ENCODE measurements at regions not wholly inside any gene's neighbourhood (a gene's known extent, or its start where the extent isn't known, plus 50 kb on each side); places are given as distances from the start of the nearest gene placed in this dataset.

- no peak overlapping the region for H2AFZ ChIP-seq (ENCODE audit: low read depth, low read length)
- BruUV-seq (replicated peaks): no TSS peak
- TF ChIP-seq CTCF (IDR thresholded peaks at IDR 0.05; ENCODE audit: extremely low read depth in 1 of 2, insufficient read depth in 1 of 2, low read depth in 1 of 2, low read length in 2 of 2): no peak
- no peak overlapping the region for H3K4me3 ChIP-seq (replicated peaks in 1 of 3; ENCODE audit: insufficient read depth in 1 of 3, low read depth in 1 of 3, low read length in 3 of 3)
- FAIRE-seq: no peak
- H3K9ac ChIP-seq (replicated peaks; ENCODE audit: extremely low read depth, insufficient read depth, low read length): no peak overlapping the region
- ChIA-PET POLR2A (no interaction called here), CTCF (no interaction called here)
- H3K4me2 ChIP-seq (ENCODE audit: insufficient read depth, low read length): no peak overlapping the region
- H3K36me3 ChIP-seq (ENCODE audit: control insufficient read depth in 2 of 2, extremely low read depth in 1 of 2, insufficient read depth in 2 of 2, low read length in 2 of 2): no peaks in the 10 kb centered on the region
- H3K9me3 ChIP-seq (replicated peaks; ENCODE audit: control insufficient read depth, insufficient read depth, low read length): no peaks in the 10 kb centered on the region
- H3K27me3 ChIP-seq (ENCODE audit: control insufficient read depth in 2 of 2, insufficient read depth in 2 of 2, low read length in 2 of 2): no peaks in the 10 kb centered on the region
- no peaks in the 10 kb centered on the region for H3K4me1 ChIP-seq (ENCODE audit: control insufficient read depth, extremely low read depth, insufficient read depth, low read length)
- no peak for DNase-seq (ENCODE audit: low read depth, low spot score)
- no peaks in the 10 kb centered on the region for H3K79me2 ChIP-seq (ENCODE audit: control insufficient read depth, insufficient read depth, low read length)
- intact Hi-C loops (cut with micrococcal nuclease) (no loop called here), dilution Hi-C loops (cut with MboI; ENCODE audit: extremely low pct_ligation_motif_present, low sequenced_read_pairs) (no loop called here)
- no peaks in the 10 kb centered on the region for H4K20me1 ChIP-seq (replicated peaks; ENCODE audit: control insufficient read depth, extremely low read depth, insufficient read depth, low read length)
- H3K27ac ChIP-seq (ENCODE audit: insufficient read depth, low read depth, low read length): no peak overlapping the region
- H3K9me1 ChIP-seq (replicated peaks; ENCODE audit: control insufficient read depth, extremely low read depth, insufficient read depth, low read length): no peaks in the 10 kb centered on the region
Measured at GRCh38 chr16:22743401-22743800, 70.6 kb upstream of the HS3ST2 start.

- POLR2A ChIA-PET: no interaction called here
- BruUV-seq (replicated peaks): no TSS peak
- dilution Hi-C loops (cut with MboI; ENCODE audit: extremely low pct_ligation_motif_present, low sequenced_read_pairs): no loop called here
- H3K9me3 ChIP-seq (replicated peaks; ENCODE audit: control insufficient read depth, insufficient read depth, low read length): no peaks in the 10 kb centered on the region
- DNase-seq (ENCODE audit: low read depth, low spot score): no peak
- no peak for TF ChIP-seq MAX (IDR thresholded peaks at IDR 0.05; ENCODE audit: insufficient read depth, insufficient read length)
- no peak for TF ChIP-seq FOS (IDR thresholded peaks at IDR 0.05; ENCODE audit: borderline replicate concordance, insufficient read depth, low read length)
- no peak for TF ChIP-seq CTCF (IDR thresholded peaks at IDR 0.05; ENCODE audit: extremely low read depth in 1 of 2, insufficient read depth in 1 of 2, low read depth in 1 of 2, low read length in 2 of 2)
- no peak for TF ChIP-seq POLR2A (IDR thresholded peaks at IDR 0.05; ENCODE audit: low read depth, low read length)
- no peak for TF ChIP-seq EZH2 (IDR thresholded peaks at IDR 0.05; ENCODE audit: borderline replicate concordance, low read depth, low read length, severe bottlenecking)
- no peak for TF ChIP-seq MYC (IDR thresholded peaks at IDR 0.05; ENCODE audit: low read depth, low read length)
- no peak for TF ChIP-seq GATA2 (IDR thresholded peaks at IDR 0.05; ENCODE audit: insufficient read depth, insufficient read length, low read depth, low read length)
- TF ChIP-seq POLR2AphosphoS5 (IDR thresholded peaks at IDR 0.05; ENCODE audit: insufficient read depth, low read depth, low read length): no peak
- no peak for TF ChIP-seq JUN (IDR thresholded peaks at IDR 0.05; ENCODE audit: borderline replicate concordance, insufficient read depth, insufficient read length, low read depth)
- no peaks in the 10 kb centered on the region for H3K4me1 ChIP-seq (ENCODE audit: control insufficient read depth, extremely low read depth, insufficient read depth, low read length)
- intact Hi-C loops (cut with micrococcal nuclease): no loop called here
- no peaks in the 10 kb centered on the region for H4K20me1 ChIP-seq (replicated peaks; ENCODE audit: control insufficient read depth, extremely low read depth, insufficient read depth, low read length)
- no peaks in the 10 kb centered on the region for H3K9me1 ChIP-seq (replicated peaks; ENCODE audit: control insufficient read depth, extremely low read depth, insufficient read depth, low read length)
- no peak overlapping the region for H2AFZ ChIP-seq (ENCODE audit: low read depth, low read length)
- FAIRE-seq: no peak
- no peak overlapping the region for H3K4me2 ChIP-seq (ENCODE audit: insufficient read depth, low read length)
- no peak overlapping the region for H3K9ac ChIP-seq (replicated peaks; ENCODE audit: extremely low read depth, insufficient read depth, low read length)
- CTCF ChIA-PET: interaction anchor here (1.7 kb wide), 1 partner anchor 10 kb away, joined by 4 read pairs; no protein-coding TSS in a partner anchor
- no peaks in the 10 kb centered on the region for H3K27me3 ChIP-seq (ENCODE audit: control insufficient read depth in 2 of 2, insufficient read depth in 2 of 2, low read length in 2 of 2)
- no peak overlapping the region for H3K4me3 ChIP-seq (replicated peaks in 1 of 3; ENCODE audit: insufficient read depth in 1 of 3, low read depth in 1 of 3, low read length in 3 of 3)
- H3K79me2 ChIP-seq (ENCODE audit: control insufficient read depth, insufficient read depth, low read length): no peaks in the 10 kb centered on the region
- no peak overlapping the region for H3K27ac ChIP-seq (ENCODE audit: insufficient read depth, low read depth, low read length)
- no peaks in the 10 kb centered on the region for H3K36me3 ChIP-seq (ENCODE audit: control insufficient read depth in 2 of 2, extremely low read depth in 1 of 2, insufficient read depth in 2 of 2, low read length in 2 of 2)
Measured at GRCh38 chr16:22751104-22751667, 62.8 kb upstream of the HS3ST2 start.

All from endothelial cell of umbilical vein (primary cell).